WTC11 (cell line): ENCODE measurements at regions not wholly inside any gene's neighbourhood (a gene's known extent, or its start where the extent isn't known, plus 50 kb on each side); places are given as distances from the start of the nearest gene placed in this dataset.

ENCODE experiments used
- ATAC-seq: fragments of 200-7000 bp; cut with Tn5 transposase; 2 replicates; pipeline ENCODE4 v1.10.0; 2021; ENCODE audit warnings: mild to moderate bottlenecking, moderate library complexity
- CTCF ChIA-PET: fragments of 300-600 bp; sonication (Branson Sonifier 250); formaldehyde crosslinking; loops from one replicate; lab custom pipeline; 2021; ENCODE audit warnings: antibody characterized with exemption; lab: Charles Lee
- POLR2A ChIA-PET: fragments of 350-600 bp; sonication (Branson Sonifier 250); formaldehyde crosslinking; loops from one replicate; lab custom pipeline; 2021; ENCODE audit warnings: antibody characterized with exemption; lab: Charles Lee
- DNase-seq: peaks from one replicate; pipeline ENCODE4 v3.0.0; 2021; ENCODE audit warnings: low spot score
- H3K27ac Mint-ChIP-seq: 2 replicates; pipeline ENCODE4 v1.8.0; 2021; ENCODE audit warnings: mixed read lengths
- H3K27me3 Mint-ChIP-seq: 2 replicates; pipeline ENCODE4 v1.8.0; 2021; ENCODE audit warnings: low read depth, mild to moderate bottlenecking, moderate library complexity, mixed read lengths
- H3K36me3 Mint-ChIP-seq: 2 replicates; pipeline ENCODE4 v1.8.0; 2021; ENCODE audit warnings: mixed read lengths
- H3K4me1 Mint-ChIP-seq: 2 replicates; pipeline ENCODE4 v1.8.0; 2022; ENCODE audit warnings: mixed read lengths
- H3K4me3 Mint-ChIP-seq: 2 replicates; pipeline ENCODE4 v1.8.0; 2021; ENCODE audit warnings: mild to moderate bottlenecking, moderate library complexity, mixed read lengths
- H3K9me3 Mint-ChIP-seq: 2 replicates; pipeline ENCODE4 v1.8.0; 2021; ENCODE audit warnings: mixed read lengths
- CBFB ChIP-seq: sonication (generic); formaldehyde crosslinking; IDR thresholded peaks from 2 replicates; pipeline ENCODE4 v1.8.1; 2022; ENCODE audit warnings: mild to moderate bottlenecking, low read depth, missing genetic modification reagents
- FOXP1 ChIP-seq: sonication (generic); formaldehyde crosslinking; IDR thresholded peaks from 2 replicates; pipeline ENCODE4 v1.8.0; 2022; ENCODE audit warnings: missing genetic modification reagents, mild to moderate bottlenecking, moderate library complexity, borderline replicate concordance
- FOXP4 ChIP-seq: sonication (generic); formaldehyde crosslinking; IDR thresholded peaks from 2 replicates; pipeline ENCODE4 v1.8.0; 2022; ENCODE audit warnings: mild to moderate bottlenecking, missing genetic modification reagents
- IRF1 ChIP-seq: sonication (generic); formaldehyde crosslinking; IDR thresholded peaks from 2 replicates; pipeline ENCODE4 v1.8.0; 2023; ENCODE audit warnings: missing genetic modification reagents
- NFE2L1 ChIP-seq: sonication (generic); formaldehyde crosslinking; IDR thresholded peaks from 2 replicates; pipeline ENCODE4 v1.8.1; 2023; ENCODE audit warnings: missing genetic modification reagents
- NR1H2 ChIP-seq: sonication (generic); formaldehyde crosslinking; IDR thresholded peaks from 2 replicates; pipeline ENCODE4 v1.9.0; 2021; ENCODE audit warnings: mild to moderate bottlenecking, moderate library complexity, missing genetic modification reagents
- SMAD3 ChIP-seq: sonication (generic); formaldehyde crosslinking; IDR thresholded peaks from 2 replicates; pipeline ENCODE4 v1.8.0; 2022; ENCODE audit warnings: missing genetic modification reagents, mild to moderate bottlenecking, borderline replicate concordance
- SMAD4 ChIP-seq: sonication (generic); formaldehyde crosslinking; IDR thresholded peaks from 2 replicates; pipeline ENCODE4 v1.8.0; 2022; ENCODE audit warnings: mild to moderate bottlenecking, missing genetic modification reagents
- SP1 ChIP-seq: sonication (generic); formaldehyde crosslinking; conservative IDR thresholded peaks from 2 replicates; pipeline ENCODE4 v1.8.1; 2022; ENCODE audit warnings: missing genetic modification reagents
- TP53 ChIP-seq: sonication (generic); formaldehyde crosslinking; IDR thresholded peaks from 2 replicates; pipeline ENCODE4 v1.8.1; 2023; ENCODE audit warnings: mild to moderate bottlenecking, missing genetic modification reagents
- TF ChIP-seq, protein P1 (sequence below): fragments of 250-450 bp; sonication (Bioruptor Pico); IDR thresholded peaks from 2 replicates; pipeline ENCODE4 v1.8.0; 2021; ENCODE audit warnings: mild to moderate bottlenecking
- TF ChIP-seq, protein P2 (sequence below): fragments of 250-450 bp; sonication (Bioruptor Pico); IDR thresholded peaks from 2 replicates; pipeline ENCODE4 v1.9.0; 2021; ENCODE audit warnings: mild to moderate bottlenecking
- TF ChIP-seq, protein P3 (sequence below): sonication (generic); formaldehyde crosslinking; IDR thresholded peaks from 2 replicates; pipeline ENCODE4 v1.8.0; 2022; ENCODE audit warnings: mild to moderate bottlenecking, missing genetic modification reagents
- TF ChIP-seq, protein P4 (sequence below): fragments of 250-450 bp; sonication (Bioruptor Pico); IDR thresholded peaks from 2 replicates; pipeline ENCODE4 v1.9.0; 2021; ENCODE audit warnings: mild to moderate bottlenecking, borderline replicate concordance
- TF ChIP-seq, protein P5 (sequence below): sonication (generic); formaldehyde crosslinking; IDR thresholded peaks from 2 replicates; pipeline ENCODE4 v1.8.1; 2023; ENCODE audit warnings: mild to moderate bottlenecking, missing genetic modification reagents

- H3K27me3 Mint-ChIP-seq, result no peaks in the 10 kb centered on the region
- TF ChIP-seq FOXP4 (CRISPR knock-in tag), result no peak
- no peak for TF ChIP-seq NR1H2 (CRISPR knock-in tag)
- TF ChIP-seq CBFB, result no peak
- no peak for TF ChIP-seq SMAD4
- DNase-seq (no peak), ATAC-seq (peak; percentile 42)
- H3K9me3 Mint-ChIP-seq, result no peaks in the 10 kb centered on the region
- no peaks in the 10 kb centered on the region for H3K36me3 Mint-ChIP-seq
- H3K27ac Mint-ChIP-seq, result peak overlapping the region; percentile 47
- ChIA-PET CTCF (no interaction called here), POLR2A (no interaction called here)
- H3K4me3 Mint-ChIP-seq, result no peak overlapping the region
- peaks cover 89% of the 10 kb centered on the region for H3K4me1 Mint-ChIP-seq
These were observed 301.6 kb upstream of the GULP1 start for GRCh38 chr2:187989925-187990623.

GRCh38 chr2:187991389-187991788 lies 300.3 kb upstream of the GULP1 start:
- H3K36me3 Mint-ChIP-seq, result no peaks in the 10 kb centered on the region
- ChIA-PET POLR2A (no interaction called here), CTCF (no interaction called here)
- no peak for DNase-seq
- no peak for ATAC-seq
- H3K9me3 Mint-ChIP-seq, result no peaks in the 10 kb centered on the region
- H3K27ac Mint-ChIP-seq, result peak overlapping the region; percentile 30
- TF ChIP-seq TP53 (CRISPR knock-in tag) (no peak), FOXP1 (no peak), SMAD3 (CRISPR knock-in tag) (no peak), NFE2L1 (CRISPR knock-in tag) (no peak), IRF1 (CRISPR knock-in tag) (no peak), SP1 (CRISPR knock-in tag) (no peak)
- TF ChIP-seq, protein P1, sequence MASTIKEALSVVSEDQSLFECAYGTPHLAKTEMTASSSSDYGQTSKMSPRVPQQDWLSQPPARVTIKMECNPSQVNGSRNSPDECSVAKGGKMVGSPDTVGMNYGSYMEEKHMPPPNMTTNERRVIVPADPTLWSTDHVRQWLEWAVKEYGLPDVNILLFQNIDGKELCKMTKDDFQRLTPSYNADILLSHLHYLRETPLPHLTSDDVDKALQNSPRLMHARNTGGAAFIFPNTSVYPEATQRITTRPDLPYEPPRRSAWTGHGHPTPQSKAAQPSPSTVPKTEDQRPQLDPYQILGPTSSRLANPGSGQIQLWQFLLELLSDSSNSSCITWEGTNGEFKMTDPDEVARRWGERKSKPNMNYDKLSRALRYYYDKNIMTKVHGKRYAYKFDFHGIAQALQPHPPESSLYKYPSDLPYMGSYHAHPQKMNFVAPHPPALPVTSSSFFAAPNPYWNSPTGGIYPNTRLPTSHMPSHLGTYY (CRISPR knock-in tag), result no peak
- TF ChIP-seq, protein P2, sequence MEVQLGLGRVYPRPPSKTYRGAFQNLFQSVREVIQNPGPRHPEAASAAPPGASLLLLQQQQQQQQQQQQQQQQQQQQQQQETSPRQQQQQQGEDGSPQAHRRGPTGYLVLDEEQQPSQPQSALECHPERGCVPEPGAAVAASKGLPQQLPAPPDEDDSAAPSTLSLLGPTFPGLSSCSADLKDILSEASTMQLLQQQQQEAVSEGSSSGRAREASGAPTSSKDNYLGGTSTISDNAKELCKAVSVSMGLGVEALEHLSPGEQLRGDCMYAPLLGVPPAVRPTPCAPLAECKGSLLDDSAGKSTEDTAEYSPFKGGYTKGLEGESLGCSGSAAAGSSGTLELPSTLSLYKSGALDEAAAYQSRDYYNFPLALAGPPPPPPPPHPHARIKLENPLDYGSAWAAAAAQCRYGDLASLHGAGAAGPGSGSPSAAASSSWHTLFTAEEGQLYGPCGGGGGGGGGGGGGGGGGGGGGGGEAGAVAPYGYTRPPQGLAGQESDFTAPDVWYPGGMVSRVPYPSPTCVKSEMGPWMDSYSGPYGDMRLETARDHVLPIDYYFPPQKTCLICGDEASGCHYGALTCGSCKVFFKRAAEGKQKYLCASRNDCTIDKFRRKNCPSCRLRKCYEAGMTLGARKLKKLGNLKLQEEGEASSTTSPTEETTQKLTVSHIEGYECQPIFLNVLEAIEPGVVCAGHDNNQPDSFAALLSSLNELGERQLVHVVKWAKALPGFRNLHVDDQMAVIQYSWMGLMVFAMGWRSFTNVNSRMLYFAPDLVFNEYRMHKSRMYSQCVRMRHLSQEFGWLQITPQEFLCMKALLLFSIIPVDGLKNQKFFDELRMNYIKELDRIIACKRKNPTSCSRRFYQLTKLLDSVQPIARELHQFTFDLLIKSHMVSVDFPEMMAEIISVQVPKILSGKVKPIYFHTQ (CRISPR knock-in tag), result no peak
- TF ChIP-seq, protein P3, sequence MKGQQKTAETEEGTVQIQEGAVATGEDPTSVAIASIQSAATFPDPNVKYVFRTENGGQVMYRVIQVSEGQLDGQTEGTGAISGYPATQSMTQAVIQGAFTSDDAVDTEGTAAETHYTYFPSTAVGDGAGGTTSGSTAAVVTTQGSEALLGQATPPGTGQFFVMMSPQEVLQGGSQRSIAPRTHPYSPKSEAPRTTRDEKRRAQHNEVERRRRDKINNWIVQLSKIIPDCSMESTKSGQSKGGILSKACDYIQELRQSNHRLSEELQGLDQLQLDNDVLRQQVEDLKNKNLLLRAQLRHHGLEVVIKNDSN (CRISPR knock-in tag), result no peak
- TF ChIP-seq, protein P4, sequence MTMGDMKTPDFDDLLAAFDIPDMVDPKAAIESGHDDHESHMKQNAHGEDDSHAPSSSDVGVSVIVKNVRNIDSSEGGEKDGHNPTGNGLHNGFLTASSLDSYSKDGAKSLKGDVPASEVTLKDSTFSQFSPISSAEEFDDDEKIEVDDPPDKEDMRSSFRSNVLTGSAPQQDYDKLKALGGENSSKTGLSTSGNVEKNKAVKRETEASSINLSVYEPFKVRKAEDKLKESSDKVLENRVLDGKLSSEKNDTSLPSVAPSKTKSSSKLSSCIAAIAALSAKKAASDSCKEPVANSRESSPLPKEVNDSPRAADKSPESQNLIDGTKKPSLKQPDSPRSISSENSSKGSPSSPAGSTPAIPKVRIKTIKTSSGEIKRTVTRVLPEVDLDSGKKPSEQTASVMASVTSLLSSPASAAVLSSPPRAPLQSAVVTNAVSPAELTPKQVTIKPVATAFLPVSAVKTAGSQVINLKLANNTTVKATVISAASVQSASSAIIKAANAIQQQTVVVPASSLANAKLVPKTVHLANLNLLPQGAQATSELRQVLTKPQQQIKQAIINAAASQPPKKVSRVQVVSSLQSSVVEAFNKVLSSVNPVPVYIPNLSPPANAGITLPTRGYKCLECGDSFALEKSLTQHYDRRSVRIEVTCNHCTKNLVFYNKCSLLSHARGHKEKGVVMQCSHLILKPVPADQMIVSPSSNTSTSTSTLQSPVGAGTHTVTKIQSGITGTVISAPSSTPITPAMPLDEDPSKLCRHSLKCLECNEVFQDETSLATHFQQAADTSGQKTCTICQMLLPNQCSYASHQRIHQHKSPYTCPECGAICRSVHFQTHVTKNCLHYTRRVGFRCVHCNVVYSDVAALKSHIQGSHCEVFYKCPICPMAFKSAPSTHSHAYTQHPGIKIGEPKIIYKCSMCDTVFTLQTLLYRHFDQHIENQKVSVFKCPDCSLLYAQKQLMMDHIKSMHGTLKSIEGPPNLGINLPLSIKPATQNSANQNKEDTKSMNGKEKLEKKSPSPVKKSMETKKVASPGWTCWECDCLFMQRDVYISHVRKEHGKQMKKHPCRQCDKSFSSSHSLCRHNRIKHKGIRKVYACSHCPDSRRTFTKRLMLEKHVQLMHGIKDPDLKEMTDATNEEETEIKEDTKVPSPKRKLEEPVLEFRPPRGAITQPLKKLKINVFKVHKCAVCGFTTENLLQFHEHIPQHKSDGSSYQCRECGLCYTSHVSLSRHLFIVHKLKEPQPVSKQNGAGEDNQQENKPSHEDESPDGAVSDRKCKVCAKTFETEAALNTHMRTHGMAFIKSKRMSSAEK, result no peak
- TF ChIP-seq, protein P5, sequence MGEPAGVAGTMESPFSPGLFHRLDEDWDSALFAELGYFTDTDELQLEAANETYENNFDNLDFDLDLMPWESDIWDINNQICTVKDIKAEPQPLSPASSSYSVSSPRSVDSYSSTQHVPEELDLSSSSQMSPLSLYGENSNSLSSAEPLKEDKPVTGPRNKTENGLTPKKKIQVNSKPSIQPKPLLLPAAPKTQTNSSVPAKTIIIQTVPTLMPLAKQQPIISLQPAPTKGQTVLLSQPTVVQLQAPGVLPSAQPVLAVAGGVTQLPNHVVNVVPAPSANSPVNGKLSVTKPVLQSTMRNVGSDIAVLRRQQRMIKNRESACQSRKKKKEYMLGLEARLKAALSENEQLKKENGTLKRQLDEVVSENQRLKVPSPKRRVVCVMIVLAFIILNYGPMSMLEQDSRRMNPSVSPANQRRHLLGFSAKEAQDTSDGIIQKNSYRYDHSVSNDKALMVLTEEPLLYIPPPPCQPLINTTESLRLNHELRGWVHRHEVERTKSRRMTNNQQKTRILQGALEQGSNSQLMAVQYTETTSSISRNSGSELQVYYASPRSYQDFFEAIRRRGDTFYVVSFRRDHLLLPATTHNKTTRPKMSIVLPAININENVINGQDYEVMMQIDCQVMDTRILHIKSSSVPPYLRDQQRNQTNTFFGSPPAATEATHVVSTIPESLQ, result no peak
- TF ChIP-seq, all 79 proteins: peak for 0
- Mint-ChIP-seq H3K4me3 (no peak overlapping the region), H3K4me1 (peaks cover 89% of the 10 kb centered on the region), H3K27me3 (no peaks in the 10 kb centered on the region)
